Panc1 (cell line): ENCODE measurements at regions not wholly inside any gene's neighbourhood (a gene's known extent, or its start where the extent isn't known, plus 50 kb on each side); places are given as distances from the start of the nearest gene placed in this dataset.

Experiments used
- CTCF ChIP-seq: fragments of 450-650 bp; IDR thresholded peaks from 2 replicates; pipeline ENCODE4 v1.5.1; 2017; ENCODE audit warnings: mild to moderate bottlenecking
- REST ChIP-seq, 2 experiments: IDR thresholded peaks; 2 replicates each; pipeline ENCODE4 v1.6.1; 2011 to 2012; ENCODE audit warnings: low read depth in 2 of 2, control low read depth in 1 of 2, low read length in 1 of 2, mild to moderate bottlenecking in 1 of 2, moderate library complexity in 1 of 2; ENCODE audit not compliant: insufficient read depth in 1 of 2

GRCh38 chr7:118735441-118735840, 510.9 kb downstream of the ANKRD7 start:
- TF ChIP-seq CTCF, result no peak
- TF ChIP-seq REST (IDR thresholded peaks at IDR 0.05; ENCODE audit: insufficient read depth in 1 of 2, low read depth in 2 of 2, low read length in 1 of 2), result no peak
